LNCaP clone FGC (cell line): ENCODE measurements at regions not wholly inside any gene's neighbourhood (a gene's known extent, or its start where the extent isn't known, plus 50 kb on each side); places are given as distances from the start of the nearest gene placed in this dataset.

ENCODE experiments used
- DNase-seq: peaks from one replicate; pipeline ENCODE4 v3.0.0-alpha.2; 2011; ENCODE audit warnings: low read depth
- H3K4me3 ChIP-seq: 2 replicates; pipeline ENCODE4 v1.5.1; 2011; ENCODE audit warnings: mild to moderate bottlenecking, low read depth, low read length, control low read depth
- CTCF ChIP-seq: IDR thresholded peaks from 2 replicates; pipeline ENCODE4 v1.5.1; 2012; ENCODE audit warnings: mild to moderate bottlenecking; ENCODE audit not compliant: control insufficient read depth, insufficient read depth; ENCODE audit errors: extremely low read depth

GRCh38 chr1:217025381-217025780 lies 302.2 kb upstream of the ESRRG start:
- DNase-seq, result no peak
- no peak overlapping the region for H3K4me3 ChIP-seq
- TF ChIP-seq CTCF, result no peak

- no peak for DNase-seq
- no peak overlapping the region for H3K4me3 ChIP-seq
- no peak for TF ChIP-seq CTCF
These were observed 301.7 kb upstream of the ESRRG start for GRCh38 chr1:217024911-217025310.

DNA sequence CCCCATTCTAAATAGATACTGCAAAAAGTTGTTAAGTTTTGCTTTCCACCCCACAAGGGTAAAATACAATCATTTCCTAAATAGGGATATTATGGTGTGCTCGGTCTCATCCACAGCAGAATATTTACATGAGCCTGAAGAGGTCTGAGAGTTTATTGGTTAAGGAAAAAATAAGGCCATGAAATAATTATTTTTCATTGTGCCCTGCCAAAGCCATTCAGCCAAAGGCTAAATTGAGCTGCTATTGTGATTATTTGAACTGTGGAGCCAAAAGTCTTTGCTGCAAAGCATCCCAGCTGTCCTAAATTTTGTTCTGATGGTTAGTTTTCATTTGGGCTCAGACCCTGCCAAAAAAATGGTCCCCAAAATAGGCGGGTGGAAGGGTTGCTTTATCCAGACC lies 298.7 kb upstream of the ESRRG start:
- no peak for DNase-seq
- TF ChIP-seq CTCF, result no peak
- H3K4me3 ChIP-seq, result no peak overlapping the region

DNA sequence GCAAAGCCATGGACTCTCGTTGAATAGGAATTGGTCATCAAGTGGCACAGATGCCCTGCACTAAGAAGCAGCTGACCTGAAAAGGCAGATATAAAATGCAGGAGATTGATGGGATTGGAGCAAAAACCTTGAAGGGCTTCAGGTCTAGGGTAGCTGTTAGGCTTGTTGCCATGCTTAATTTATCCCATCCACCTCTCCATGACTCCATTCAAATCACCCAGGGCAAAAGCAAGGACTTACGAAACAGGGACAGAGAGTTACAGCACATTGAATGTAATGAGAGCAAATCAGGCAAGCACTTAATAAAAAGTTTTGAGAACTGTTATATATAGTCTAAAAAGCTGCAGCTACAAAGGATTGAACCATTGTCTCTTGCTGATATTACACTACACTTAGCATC lies 298.2 kb upstream of the ESRRG start:
- no peak for TF ChIP-seq CTCF
- no peak overlapping the region for H3K4me3 ChIP-seq
- no peak for DNase-seq

DNA sequence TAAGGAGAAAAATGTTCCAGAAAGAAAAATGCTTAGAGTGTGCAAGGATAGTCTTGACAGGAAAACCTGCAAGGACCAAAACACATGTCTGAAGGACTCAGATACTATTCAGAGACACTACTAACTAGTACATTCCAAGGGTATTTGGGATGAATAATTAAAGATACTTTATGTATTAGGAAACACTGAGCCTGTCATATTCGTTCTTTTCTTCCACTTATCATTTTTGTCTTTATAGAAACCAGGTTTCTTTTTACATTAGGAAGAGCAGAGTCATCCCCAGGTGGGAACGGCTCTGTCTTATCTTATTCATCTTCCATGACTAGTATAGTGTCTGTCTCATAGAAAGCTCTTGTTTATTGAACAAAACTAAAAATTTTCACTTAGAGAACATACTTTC lies 296.2 kb upstream of the ESRRG start:
- no peak for TF ChIP-seq CTCF
- DNase-seq, result no peak
- no peak overlapping the region for H3K4me3 ChIP-seq

GRCh38 chr1:217018648-217019047 lies 295.4 kb upstream of the ESRRG start:
- TF ChIP-seq CTCF, result no peak
- no peak for DNase-seq
- H3K4me3 ChIP-seq, result no peak overlapping the region

- DNase-seq, result no peak
- TF ChIP-seq CTCF, result no peak
- no peak overlapping the region for H3K4me3 ChIP-seq
These were observed 293.9 kb upstream of the ESRRG start for GRCh38 chr1:217017165-217017564.
